Dermis blood vessel endothelial cell (primary cell): ENCODE measurements at regions not wholly inside any gene's neighbourhood (a gene's known extent, or its start where the extent isn't known, plus 50 kb on each side); places are given as distances from the start of the nearest gene placed in this dataset.
"Not testable (repeated sequence)": the region's sequence is repeated elsewhere in the genome, so short reads cannot be mapped to it uniquely, and the experiment has no call there.

Experiments used
- DNase-seq: peaks from one replicate; pipeline ENCODE4 v3.0.0; 2010

DNA sequence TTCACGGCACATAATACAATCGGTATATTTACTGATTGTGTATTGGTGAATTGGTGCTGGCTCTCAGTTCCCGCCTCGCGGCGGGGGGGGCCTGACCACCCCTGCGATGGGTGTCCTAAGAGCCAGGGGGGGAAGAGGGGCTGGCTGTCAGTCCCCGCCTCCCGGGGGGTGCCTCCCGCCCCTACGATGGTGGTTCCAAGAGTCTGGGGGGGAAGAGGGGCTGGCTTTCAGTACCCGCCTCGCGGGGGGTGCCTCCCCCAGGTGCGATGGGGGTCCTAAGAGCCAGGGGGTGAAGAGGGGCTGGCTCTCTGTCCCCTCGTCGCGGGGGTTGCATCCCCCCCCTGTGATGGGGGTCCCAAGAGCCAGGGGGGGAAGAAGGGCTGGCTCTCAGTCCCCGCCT lies 2321.8 kb upstream of the PCDH20 start:
- DNase-seq, result no peak

DNA sequence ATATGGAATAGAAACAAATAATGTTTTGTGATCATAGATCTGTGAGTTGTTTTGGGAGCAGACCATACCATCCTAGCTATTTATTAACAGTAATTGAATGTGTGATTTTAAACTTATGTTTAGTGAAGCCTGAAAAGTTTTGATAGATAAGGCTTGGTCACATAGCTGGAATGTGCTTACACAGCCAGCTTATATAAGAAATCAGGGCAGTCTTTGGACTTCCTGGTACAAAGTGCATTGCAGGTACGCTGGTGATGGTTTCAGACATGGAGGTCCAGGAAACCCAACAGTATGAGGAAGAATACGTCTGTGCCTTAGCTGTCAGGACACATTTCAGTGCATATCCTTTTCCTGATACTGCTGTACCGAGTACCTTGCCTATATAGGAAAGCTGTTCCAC lies 2316.2 kb upstream of the PCDH20 start:
- DNase-seq, result no peak

DNA sequence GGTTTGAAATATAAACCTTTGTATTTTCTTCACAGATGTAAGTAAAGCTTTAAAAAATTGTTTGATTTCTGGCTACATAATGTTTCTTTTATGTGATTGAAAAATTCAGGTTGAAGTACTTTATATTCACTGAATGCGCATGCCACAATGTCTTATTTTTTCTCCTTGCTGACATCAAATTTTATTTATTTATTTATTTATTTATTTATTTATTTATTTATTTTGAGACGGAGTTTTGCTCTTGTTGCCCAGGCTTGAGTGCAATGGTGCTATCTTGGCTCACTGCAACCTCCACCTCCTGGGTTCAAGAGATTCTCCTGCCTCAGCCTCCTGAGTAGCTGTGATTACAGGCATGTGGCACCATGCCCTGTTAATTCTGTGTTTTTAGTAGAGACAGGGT lies 2296.5 kb upstream of the PCDH20 start:
- DNase-seq, result not testable (repeated sequence)

DNA sequence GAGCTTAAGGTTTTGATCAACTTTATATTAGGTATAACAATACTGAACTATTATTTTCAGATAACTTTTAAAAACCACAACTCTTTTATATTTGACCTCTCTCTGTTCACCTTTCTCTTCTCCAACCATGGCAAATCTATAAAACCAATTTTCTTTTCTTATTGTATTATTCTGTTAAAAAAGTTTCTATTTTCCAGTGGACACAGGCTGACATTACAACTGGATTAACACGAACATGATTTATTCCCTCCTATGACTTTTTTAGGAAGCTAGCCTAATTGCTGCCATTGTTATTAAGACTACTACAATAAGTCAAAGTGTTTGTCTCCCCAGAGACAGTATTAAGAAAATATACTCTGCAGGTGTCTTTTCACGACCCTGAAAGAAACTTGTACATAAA lies 2291.1 kb upstream of the PCDH20 start:
- DNase-seq, result no peak

DNA sequence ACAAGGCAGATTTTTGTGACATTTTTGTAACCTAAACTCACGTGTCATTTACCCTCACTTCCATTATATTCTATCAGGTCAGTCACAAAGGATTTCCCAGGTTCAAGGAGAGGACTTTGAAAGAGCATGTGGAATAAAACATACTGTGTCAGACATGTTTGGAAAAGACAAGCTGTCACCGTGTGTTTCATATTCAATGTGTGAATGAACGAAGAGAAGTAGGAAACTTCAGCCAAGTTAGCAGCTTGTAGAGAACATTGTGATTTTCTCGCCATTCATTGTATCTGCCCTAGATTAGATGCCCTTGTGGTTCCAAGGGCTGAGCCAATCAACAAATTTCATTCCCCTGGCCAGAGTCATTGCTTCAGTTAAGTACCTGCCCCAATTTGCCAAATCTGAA lies 2288.9 kb upstream of the PCDH20 start:
- no peak for DNase-seq

DNA sequence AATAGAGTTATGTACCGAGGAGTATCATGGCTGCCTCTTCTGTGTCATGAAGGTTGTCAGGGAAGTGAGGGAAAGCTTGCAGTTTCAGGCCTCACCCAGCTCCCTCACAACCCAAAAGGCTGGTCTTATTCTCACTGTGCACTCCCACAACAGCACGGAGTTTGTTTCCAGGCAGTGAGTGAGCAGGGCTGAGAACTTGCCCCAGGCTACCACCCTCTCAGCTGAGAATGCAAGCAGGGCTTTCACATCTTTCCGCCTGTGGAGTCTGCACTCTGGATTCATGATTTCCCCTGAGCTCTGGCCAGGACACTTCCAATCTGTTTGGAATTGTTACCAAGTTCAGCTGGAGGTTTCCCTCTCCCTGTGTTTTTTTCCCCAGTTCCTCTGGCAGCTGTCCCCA lies 2284.7 kb upstream of the PCDH20 start:
- no peak for DNase-seq

DNA sequence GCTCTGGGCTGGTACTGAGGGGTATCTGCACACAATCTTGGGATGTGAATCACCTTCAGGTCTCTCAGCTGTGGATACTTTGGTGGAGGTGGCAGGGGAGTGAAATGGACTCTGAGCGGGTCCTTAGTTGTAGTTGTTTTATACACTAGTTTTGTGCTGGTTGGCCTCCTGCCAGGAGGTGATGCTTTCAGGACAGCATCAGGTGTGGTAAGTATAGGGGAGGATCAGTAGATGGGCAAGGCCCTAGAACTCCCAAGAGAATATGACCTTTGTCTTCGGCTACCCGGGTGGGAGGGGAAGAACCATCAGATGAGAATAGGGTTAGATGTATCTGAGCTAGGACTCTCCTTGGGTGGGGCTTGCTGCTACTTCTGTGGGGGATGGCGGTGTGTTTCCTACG lies 2284.3 kb upstream of the PCDH20 start:
- DNase-seq, result no peak

DNA sequence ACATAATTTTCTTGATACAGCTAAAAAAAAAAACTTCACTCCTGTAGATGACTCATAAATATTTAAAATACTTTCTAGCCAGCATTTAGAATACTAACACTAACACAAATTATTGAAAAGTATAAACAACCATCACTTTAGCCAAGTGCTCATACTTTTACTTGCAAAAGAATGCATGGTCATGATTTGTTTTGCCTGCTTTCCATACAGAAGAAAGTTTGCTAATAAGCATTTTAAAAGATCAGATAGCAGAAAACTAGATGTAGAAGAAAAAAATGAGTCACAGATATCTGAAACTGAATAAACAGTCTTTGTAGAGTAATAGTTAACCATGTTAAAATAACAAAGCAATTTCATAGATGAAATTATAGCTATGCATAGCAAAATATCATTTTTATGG lies 2280.4 kb upstream of the PCDH20 start:
- DNase-seq, result no peak

DNA sequence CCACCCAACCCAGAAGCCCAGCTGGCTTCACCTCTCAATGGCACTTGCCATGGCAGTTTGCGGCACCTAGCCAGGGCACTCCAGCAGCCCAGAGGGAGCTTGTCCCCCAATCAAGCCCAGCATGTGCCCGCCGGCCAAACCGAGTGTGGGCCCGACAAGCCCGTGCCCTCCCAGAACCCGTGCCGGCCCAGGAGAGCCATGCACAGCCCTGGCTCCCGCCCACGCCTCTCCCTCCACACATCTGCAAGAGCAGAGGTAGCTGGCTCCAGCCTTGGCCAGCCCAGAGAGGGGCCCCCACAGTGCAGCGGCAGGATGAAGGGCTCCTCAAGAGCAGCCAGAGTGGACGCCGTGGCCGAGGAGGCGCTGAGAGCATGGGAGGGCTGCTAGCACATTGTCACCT lies 2278.0 kb upstream of the PCDH20 start:
- no peak for DNase-seq

DNA sequence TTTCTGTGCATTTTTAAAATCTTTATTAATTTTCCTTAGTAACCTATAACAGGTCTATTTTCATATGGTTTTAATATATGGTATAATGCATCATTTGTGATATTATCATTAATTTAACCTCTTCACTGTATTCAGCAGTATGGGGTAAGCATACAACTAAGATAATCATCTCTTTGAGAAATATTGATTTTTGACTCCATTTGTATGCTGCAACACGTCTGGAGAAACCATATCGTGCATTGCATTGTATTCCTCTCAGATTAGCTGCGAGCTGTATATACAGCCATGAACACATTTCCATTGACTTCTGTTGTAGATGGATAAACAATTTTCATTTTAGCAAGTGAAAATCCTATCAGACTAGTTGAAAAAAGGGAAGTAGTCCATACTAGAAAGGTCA lies 2275.8 kb upstream of the PCDH20 start:
- no peak for DNase-seq

DNA sequence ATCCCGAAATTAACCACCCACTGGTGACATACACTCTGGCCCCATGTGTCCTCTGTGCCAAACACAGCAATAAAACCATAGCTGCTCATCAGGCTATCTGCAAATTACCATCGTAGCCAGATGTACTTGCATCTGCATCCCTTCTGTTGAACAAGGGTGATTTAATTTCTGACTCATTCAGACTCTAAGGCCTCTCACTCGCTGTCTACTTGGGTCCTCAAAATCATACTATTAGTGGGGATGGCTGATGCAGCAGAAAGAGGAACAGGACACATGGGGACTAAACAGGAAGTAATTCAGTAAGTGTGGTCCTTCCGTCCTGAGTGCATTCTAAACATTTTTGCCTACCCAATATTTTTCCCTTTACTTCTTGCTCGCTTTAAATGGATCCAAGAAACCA lies 2275.0 kb upstream of the PCDH20 start:
- DNase-seq, result no peak

DNA sequence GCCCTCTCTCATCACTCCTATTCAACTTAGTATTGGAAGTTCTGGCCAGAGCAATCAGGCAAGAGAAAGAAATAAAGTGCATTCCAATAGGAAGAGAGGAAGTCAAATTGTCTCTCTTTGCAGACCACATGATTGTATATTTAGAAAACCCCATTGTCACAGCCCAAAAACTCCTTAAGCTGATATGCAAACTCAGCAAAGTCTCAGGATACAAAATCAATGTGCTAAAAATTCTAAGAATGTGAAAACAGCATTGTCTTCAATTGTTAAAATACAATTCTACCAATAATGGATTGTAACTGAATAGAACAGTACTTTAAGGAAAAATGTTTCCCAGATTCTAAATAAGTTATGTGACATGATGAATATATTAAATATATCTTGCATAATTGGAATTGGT lies 2269.2 kb upstream of the PCDH20 start:
- no peak for DNase-seq

DNA sequence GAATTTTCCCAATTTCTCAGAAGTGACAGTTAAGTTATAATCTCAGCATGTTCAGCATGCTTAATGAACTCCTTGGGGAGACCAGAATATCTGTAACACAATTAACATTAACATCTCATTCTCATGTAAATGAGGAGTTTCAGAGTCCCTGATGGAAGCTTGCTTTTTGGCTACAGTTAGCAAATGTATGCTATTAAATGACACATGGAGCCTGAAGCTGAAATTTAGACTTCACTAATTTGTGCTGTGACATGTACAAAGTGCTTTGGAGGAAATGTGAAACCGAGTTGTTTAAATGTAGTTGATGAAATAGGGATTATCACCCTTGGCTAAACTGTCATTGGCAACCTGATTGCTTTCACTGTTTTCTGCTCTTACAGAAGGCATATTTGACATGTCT lies 2265.1 kb upstream of the PCDH20 start:
- DNase-seq, result no peak

DNA sequence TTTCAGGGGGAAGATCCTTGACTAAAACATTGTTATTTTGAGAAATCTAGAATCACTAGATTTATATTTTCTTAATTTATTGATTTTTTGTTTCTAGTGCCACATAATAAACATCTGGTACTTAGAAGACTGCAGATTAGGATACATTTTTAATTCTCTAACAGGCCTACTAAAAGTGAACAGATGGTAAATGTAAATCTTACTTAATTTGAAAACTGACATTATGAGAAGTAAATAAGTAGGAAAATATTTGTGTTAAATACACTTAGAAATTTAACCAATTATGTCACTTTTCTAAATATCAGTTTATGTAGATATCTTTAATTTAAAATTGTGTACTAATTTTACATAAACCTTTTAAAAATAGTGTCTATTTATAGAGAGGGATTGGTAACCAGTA lies 2255.6 kb upstream of the PCDH20 start:
- no peak for DNase-seq

DNA sequence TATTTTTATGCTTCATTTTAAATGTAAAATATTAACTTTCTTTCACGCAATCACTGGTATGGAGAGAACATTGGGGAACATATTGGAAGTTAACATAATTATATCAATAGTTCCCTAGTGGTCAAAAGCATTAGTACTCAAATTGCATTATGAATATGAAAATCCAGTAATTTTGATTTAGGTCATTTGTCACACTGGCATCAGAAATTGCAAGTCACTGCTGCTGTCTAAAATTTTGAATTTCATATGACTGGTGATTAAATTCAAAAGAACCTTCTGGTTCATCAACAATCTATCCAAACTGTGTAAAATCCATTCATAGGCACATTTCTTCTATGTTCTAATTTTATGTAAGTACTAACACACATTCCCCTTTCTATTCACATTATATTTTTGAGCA lies 2235.7 kb upstream of the PCDH20 start:
- no peak for DNase-seq

DNA sequence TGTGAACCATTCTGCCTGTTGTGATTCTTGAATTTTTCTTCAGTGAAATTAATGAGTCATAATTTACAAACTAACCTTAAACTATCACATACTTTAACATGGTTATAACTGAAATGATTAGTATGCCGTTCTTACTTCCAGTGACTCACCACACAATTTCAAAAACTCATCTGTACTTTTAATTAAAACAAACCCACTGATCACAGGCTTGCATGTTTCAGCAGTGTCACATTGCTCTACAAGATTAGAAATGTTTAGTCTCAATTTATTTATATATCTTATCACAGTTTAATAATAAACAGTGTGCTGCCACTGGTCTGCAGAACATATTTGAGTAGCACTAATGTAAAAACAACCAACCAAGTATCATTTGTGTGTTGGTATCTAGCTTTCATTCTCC lies 2227.9 kb upstream of the PCDH20 start:
- DNase-seq, result no peak

DNA sequence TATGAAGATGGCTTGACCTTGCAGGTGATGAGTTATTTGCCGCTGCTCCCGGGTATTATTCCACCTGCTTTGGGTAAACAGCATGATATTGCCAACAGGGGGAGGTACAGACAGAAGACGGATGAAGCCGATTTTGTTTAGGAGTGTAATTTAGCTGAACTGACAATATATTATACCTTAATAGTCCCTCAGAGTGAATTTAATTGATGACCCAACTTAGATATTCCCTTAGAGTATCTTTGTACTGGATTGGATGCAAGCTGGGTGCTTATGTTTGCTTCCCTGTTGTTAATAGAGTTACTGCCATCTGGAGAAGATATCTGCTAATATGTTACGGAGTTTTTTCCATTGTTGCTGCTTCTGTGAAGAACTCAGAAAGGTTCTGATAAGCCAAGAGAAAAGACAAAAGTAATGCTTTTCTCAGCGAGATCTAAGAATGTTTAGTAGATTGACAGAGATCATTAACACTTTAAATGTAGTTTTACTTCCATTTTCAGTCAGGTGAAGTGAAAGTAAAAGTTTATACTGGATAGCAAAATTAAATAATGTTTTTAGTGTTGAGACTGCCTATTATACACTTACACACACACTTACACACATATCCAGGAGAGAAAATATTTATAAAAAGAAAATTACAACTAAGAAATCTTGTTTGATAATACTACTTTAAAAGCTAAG lies 2220.8 kb upstream of the PCDH20 start:
- DNase-seq, result no peak

DNA sequence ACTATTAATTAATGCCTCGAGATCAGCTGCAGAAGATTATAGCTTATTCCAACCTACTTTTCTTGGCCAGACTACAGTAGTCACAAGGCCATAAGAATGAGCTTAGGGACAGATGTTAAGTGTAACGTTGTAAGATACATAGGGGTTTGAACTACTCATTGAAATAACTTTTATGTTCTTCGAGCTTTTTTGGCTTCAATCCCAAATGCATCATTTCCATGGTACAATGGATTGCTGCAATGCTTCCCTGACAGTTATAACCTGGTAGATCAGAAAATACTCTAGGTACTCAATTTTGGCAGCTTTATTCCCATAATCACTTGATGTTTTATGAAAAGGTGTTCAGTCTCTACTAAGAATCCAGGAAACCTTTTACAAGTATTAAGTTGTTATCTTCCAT lies 2216.7 kb upstream of the PCDH20 start:
- DNase-seq, result no peak

DNA sequence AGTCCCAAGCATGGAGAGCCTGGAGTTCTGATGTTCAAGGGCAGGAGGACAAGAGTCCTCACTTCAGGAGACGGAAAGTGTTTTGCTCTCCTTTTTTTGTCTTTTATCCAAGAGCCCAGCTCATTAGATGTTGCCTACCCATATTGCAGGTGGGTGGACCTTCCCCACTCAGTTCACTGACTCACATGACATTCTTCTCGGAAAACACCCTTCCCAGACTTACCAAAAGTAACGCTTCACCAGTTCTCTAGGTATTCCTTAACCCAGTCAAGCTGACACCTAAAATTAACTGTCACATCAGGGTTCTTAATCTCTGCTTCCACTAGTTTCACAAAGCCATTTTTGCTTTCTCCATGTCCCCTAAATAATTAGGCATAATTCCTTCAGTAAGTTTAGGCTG lies 2215.4 kb upstream of the PCDH20 start:
- no peak for DNase-seq

DNA sequence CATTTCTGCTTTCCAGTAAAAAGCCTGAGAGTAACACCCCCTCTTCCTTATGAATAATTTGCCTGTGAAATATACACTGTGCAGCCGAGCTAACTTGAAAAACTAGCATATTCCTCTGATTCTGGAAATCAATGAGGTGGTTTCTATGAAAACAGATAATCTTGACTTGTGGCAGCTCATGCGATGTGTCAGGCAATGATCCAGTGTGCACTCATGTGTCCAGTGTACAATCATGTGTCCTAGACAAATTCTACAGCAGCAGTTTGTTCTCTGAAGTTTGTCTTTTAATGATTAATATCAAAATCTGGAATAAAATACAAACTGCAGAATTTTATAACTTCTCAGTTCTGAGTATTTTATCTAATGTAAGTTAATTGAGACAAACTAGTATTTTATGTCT lies 2213.9 kb upstream of the PCDH20 start:
- no peak for DNase-seq

DNA sequence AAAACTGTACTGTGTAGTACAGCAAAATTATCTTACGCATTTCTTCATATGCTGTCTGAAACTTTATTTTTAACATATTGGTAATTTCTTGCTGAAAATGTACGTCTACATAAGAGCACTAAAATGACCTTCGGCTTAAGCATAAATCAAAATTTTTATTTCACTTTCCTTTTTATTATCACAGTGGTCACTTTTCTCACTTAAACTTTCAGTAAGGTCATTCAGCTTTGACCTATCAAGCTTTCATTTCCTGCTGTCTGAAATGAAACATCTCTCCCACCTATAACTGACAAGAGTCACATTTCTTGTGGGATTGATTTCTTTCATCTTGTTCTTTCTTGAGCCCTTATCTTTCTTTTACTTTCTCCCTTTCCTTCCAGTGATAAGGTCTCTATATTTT lies 2212.7 kb upstream of the PCDH20 start:
- no peak for DNase-seq

DNA sequence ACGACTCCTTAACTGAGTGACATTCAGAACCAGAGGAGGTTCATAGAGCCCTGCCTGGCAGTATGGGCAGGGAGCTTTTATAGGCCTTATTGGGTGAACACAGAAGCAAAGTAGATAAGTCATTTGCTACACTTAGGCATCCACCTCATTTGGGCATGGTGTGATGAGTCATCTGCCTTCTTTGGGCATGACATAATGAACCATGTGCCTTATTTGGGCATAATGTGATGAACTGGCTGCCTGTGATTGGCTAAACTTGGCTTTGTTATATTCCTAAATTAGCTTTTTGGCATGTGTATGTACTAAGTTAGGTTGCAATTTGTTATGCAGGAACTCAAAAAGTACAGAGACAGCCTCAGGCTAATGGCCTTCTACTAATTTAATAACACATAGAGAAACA lies 2210.2 kb upstream of the PCDH20 start:
- DNase-seq, result no peak

DNA sequence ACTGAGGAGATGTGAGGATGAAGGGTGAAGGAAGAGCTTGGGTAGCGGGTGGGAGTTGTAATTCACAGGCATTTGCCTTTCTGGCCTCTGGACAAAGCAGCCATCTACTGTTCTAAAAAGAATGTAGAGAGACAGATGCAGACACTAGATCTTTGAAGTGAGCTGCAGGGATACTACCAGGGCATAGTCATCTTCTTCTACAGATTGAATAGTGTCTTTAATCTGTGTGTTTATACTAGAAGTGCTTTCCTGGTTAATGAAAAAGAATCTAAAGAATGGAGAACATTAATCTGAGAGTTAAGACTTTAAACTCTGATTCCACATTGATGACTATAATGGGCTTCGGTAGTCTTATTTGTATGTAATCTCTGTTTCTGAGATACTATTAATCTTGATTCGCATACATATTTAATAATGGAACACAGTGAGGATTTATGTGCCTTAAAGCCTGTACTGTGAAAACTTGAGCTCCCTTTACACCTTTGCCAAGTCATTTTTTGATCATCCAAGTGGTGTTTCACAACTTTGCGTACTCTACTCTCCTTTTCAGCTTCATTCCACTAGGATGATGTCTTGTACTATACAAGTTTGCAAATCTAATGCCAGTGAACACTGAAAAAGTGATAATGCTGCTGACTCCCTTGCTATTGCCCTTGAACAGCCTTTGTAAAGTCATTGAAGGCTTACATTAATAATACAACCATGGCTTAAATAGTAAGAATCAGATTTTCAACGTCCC lies 2199.4 kb upstream of the PCDH20 start:
- no peak for DNase-seq

DNA sequence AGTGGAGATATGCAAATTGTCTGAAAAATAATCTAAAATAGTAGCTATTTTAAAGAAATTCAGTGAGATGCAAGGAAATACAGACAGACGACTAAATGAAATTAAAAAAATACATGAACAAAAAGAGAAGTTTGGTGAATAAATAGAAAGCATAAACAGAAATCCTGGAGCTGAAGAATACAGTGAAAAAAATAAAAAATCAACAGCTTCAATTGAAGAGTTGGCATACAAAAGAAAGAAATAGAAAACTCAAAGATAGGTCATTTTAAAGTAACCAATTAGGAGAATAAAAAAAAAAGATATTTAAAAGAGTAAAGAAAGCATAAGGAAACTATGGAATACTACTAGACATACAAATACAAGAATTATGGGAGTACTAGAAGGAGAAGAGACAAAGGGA lies 2191.5 kb upstream of the PCDH20 start:
- DNase-seq, result no peak

DNA sequence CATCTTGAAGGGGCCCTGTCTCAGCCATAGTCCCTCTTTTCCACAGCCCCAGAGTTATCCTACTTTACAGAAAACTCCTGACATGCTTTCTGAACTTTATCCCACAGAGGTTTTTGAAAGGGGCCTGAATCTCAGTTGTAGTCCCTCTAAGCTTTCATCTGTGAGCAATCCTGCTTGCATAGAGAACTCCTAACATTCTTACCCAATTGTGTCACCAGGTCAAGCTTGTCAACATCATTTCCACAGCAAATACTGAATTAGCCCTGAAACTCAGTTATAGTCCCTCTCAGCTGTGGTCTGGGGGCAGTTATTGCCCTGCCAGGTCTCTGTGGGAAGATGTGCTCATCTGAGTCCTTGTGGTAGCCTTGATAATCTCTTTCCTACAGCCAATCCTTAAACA lies 2190.3 kb upstream of the PCDH20 start:
- DNase-seq, result no peak
